Activated CD4-positive, alpha-beta T cell treated with anti-CD3 and anti-CD28 coated beads for 4 hours (primary cell): ENCODE measurements at regions not wholly inside any gene's neighbourhood (a gene's known extent, or its start where the extent isn't known, plus 50 kb on each side); places are given as distances from the start of the nearest gene placed in this dataset.
"Not testable (repeated sequence)": the region's sequence is repeated elsewhere in the genome, so short reads cannot be mapped to it uniquely, and the experiment has no call there.

Experiments used
- DNase-seq, 2 donors: peaks; one replicate each; pipeline ENCODE4 v3.0.0-alpha.2; 2020

DNA sequence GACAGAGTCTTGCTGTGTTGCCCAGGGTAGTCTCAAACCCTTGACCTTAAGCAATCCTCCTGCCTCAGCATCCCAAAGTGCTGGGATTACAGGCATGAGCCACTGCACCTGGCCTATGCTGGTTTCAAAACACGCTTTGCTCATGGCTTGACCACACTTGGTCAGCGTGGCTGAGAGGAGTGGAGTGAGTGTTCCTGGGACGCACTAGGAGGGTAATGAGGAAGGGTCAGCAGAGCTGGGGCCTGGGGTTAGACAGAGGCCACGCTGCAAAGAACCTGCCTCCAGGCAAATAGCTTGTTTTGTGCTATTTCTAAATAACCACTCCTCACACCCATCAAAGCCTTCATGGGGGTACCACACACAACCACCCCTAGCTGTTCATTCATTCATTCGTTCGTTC lies 77.9 kb upstream of the TOX2 start:
- DNase-seq, result no peak

DNA sequence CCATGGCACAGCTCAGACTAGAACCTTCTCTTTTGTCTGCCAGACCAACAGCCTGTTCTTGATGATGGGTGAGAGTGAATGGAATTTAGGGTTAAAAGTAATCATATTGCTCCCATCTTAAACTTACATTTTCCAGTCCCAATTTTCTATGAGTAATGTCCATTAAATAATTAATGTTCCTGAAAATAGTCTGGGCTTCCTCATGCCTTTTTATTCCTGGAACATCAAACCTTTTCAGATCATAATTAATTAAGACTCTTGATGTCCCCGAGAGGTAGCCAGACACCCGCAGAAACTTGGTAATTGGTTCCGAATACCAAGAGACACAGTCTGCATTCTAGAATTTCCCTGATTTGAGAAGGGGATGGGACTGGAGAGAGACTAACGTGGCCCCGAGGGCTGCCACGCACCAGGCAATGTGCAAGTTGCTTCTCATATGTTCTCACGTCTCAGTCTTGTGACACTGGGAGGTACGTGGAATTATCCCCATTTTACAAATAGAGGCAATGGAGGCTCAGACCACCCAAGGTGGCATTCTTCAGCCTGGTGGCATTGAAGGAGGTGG lies 78.6 kb upstream of the TOX2 start:
- DNase-seq, result no peak

DNA sequence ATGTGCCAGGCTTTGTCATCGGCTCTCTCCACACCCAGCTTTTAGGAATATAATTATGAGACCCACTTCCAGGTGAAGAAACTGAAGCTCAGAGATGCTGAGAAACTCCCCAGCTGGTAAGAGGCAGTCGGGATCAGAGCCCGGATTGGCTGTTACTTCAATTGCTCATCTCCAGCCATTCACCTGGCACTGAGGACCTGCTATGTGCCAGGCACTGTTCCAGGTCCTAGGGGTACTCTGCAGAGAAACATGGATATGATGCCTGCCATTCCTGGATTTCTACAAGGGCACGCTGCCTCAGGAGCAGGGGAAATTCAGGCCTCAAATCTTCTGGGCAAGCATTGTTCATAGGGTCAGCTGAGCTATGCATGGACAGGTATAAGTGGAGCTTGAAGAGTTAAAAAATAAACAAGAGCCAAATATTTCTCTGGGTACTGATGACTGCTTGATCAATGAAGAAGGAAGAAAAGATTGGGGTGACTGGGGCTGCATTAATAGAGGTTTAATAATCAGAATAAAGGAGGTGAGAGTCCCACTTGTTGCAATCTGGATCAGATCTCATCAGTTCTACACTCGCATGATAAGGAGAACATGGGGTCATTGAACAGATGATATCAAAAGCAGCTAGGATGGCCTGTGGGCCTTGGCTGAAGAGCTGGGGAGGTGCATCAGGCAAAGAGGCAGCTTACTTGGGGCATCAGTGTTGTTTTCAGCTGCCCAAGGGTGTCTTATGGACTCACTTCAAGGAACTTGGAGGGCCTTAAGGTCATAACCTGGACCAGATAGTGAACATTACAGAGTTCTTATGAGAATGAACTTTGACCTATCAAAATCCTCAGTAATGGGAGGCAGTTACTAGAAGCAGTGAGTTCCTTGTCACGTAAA lies 80.9 kb upstream of the TOX2 start:
- DNase-seq, result no peak

DNA sequence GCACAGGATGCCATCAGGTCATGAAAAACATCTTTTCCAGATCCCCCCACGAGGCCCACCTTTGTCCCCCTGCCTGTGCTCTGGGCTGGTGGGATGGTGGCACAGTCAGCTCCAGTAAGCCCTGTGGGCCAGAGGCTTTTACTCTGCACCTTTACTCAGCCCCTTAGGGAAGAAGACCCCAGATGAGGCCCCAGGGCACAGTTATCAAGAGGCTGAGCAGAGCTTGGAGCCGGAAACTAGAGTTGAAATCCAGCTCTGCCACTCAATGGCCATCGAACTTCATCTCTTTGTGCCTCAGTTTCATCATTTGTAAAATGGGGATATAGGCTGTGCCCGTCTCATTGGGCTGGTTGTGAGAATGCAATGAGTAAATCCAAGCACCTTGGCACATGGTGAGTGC lies 81.7 kb upstream of the TOX2 start:
- no peak for DNase-seq

DNA sequence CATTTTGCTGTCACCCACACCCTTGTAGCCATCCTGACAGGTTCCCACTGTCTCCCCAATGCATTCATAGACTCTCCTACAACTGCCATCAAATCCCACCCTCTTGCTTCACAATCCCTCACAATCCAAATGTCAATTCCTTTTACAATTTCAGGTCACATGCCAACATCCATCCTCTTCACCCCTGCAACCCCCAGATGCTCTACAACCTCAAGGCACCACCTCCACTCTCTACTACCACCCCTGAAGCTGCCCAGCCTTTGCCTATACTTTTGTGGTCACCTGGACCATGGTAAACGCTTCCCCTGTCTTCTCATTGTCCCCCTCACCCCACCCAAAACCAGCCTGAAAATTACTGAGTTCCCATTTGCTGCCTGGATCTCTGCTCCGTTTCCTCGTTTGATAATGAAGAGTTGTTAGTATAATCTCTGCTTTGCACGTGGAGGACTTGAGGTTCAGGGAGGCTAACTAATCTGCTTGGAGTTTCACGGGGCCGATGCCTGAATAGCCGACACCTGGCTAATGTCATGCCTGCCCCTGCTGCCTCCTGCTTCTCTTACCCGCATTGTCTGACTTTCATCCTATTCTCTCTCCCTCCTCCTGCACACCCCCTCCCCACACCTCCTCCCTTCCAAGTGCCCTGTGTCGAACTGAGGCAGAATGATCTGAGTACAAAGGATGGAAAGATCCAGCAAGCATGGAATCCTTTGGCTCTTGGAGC lies 82.4 kb upstream of the TOX2 start:
- no peak for DNase-seq

DNA sequence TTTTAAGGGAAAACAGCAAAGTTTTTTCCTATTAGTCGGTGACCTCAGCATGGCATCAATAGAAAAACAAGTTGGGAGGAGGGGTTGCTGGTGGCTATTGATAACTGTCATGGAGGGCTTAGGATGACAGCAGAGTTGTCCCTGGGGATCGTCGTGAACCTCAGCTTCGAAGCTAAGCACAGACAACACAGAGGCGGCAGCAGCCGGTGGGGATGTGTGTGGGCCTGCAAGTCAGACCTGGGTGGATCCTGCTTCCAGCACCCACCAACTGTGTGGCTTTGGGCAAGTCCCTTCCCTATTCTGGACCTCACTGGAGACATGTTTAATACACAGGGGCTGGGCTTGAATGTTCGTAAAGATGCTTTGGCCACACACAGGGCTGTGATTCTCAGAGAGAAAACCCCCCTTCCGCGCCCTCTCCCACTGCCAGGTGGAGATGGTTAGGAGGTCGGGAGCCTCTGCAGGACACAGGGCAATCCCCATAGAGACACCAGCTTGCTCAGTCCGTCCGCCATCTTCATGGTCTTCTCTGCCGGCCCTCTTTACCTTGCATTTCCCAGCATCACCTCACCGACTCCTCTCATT lies 83.1 kb upstream of the TOX2 start:
- no peak for DNase-seq

DNA sequence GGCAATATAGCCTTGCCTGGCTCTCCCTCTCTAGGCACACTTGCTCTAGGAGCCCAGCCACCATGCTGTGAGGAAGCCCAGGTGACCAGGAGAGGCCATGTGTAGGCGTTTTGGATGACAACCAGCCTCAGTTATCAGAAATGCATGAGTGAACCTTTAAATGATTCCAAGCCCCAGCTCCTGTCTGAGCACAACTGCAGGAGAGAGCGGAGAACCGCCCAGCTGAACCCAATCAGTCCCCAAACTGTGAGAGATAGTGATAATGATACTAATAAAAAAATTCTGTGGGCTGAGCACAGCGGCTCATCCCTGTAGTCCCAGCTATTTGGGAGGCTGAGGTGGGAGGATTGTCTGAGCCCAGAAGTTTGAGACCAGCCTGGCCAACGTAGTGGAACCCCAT lies 83.8 kb upstream of the TOX2 start:
- no peak for DNase-seq

DNA sequence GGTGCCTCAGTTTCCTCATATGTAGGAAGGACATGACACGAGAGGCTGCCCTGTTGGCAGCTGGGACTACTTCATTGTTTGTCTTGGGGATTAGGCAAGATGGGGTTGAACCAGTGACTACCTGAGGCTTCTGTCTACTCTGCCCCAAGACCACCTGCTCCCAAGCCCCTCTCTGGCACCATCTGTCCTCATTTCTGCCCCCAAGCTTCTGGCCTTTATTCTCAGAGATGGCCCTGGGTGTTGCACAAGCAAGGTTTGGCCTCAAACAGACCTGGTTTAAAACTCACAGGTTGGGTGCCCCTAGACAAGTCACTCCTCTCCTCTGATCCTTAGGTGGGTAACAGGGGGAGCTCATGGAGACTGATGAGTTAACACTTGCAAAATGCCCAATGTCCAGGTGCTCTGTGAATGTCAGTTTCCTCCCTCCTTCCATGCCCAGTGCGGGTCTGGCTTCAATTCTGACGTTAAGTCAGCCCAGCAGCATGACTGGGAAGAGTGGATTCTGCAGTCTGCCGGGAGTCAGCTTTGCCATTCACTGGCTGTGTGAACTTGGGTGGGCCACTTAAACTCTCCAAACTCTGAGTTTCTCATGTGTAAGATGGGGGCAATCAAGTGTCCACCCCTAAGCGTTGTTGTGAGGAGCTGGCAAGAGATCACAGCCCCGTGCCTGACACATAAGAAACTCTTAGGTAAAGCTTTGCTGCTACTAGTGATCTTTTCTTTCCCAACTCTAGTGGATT lies 84.5 kb upstream of the TOX2 start:
- no peak for DNase-seq

DNA sequence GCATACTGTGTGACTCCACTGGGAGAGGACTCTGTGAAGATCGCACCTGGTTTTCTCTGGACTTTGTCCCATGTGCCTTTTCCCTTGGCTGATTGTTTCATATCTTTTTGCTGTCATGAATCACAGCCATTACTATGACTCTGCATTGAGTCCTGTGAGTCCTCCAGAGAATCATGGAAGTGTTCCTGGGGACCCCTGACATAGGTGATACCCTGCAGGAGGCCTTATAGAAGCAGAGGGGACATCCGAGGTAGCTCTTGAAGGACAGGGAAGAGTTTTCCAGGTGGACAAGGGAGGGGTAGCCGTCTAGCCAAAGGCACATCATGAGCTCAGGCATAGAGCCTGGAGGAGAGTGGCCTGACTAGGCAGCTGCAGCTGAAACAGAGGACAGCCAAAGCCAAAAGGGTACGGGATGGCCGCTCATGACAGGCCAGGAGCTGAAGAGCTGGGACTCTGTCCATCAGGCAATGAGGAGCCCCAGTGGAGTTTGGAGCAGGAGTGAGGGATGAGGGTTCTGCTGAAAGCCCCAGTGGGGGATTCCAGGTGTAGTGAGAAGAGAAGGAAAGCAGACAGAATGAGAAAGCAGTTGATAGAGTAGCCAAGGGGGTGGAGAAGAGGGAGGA lies 86.6 kb upstream of the TOX2 start:
- DNase-seq, result no peak

DNA sequence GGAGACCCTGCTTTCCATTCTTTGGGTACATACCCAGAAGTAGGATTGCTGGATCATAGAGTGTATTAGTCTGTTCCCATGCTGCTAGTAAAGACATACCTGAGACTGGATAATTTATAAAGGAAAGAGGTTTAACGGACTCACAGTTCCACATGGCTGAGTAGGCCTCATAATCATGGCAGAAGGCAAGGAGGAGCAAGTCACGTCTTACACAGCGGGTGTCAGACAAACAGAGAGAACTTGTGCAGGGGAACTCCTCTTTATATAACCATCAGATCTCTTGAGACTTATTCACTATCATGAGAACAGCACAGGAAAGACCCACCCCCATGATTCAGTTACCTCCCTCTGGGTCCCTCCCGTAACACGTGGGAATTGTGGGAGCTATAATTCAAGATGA lies 87.7 kb upstream of the TOX2 start:
- DNase-seq, result not testable (repeated sequence)

DNA sequence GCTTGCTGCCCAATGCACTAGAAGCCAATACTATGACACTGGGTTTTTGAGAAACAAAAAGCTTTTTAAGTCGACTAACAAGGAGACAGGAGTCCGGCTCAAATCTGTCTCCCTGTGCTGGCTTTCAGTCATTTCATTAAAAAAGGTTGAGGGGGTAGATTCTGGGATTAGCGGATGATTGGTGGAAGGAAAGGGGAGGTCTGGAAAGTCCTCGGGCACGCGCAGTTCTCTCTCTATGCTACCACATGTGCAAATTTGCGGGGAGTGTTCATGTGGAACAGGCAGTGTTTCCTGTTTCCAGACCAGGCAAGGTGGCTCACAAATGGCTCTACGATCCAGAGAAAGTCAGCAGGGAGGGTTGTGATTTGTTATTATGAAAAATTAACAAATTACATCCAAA lies 89.1 kb upstream of the TOX2 start:
- no peak for DNase-seq

DNA sequence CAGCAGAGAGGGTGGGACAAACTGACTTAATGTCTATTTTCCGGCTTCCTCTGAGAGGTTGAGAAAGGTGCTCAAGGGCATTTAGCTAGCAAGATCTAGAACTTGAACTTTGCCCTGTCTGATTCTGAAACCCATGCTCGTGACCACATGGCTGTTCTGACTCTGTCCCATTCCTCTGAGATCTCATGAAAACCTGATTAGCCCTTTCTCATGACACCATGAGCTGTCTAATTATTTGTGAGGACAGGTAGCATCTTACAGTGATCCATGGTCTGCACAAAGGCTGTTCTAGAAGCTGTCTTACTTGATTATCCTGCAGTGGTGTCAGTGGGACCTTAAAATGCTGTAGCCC lies 89.6 kb upstream of the TOX2 start:
- DNase-seq, result no peak

DNA sequence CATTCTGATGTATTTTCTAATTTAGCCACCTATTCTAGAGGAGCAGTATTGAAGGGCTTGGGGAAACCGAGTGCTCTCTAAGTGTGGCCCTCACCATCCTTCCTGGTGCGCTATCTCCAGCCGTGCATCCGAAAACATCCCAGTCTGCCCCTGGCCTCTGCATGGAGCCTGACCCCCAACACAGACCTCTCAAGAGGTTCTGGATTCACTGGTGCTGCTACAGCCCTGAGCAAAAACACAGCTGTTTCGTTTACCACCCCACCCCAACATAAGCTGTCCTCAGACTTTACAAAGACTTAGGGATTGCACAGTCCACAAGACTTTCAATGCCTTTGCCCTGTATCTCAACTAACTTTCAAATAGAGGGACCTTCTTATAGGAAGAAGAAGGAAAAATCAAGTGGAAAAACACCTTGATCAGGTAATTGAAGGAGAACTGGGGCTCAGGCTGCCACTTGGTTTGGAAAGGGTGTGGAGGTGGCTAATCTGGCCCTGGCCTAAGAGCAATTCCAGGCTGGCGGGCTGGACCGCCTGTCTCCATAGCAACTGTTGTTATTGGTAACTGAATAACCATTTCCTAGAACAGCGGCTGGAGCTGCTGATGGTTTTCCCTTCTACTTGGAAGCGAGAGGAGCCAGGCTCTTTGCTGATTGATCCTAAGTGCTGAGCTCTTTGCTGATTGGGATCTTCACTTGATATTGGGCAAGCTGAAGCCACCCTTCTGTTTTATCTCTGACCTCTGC lies 90.2 kb upstream of the TOX2 start:
- no peak for DNase-seq

DNA sequence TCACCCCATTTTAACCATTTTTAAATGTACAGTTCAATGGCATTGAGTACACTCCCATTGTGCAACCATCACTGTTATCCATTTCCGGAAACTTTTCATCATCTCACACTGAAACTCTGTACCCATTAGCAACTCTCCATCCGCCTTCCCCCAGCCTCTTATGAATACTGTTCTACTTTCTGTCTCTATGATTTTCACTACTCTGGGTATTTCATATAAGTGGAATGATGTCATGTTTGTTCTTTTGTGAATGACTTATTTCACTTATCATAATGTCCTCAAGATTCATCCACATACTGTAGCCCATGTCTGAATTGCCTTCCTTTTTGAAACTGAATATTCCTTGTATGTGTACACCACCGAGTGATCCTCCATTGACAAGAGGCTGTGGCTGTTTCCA lies 92.9 kb upstream of the TOX2 start:
- no peak for DNase-seq

DNA sequence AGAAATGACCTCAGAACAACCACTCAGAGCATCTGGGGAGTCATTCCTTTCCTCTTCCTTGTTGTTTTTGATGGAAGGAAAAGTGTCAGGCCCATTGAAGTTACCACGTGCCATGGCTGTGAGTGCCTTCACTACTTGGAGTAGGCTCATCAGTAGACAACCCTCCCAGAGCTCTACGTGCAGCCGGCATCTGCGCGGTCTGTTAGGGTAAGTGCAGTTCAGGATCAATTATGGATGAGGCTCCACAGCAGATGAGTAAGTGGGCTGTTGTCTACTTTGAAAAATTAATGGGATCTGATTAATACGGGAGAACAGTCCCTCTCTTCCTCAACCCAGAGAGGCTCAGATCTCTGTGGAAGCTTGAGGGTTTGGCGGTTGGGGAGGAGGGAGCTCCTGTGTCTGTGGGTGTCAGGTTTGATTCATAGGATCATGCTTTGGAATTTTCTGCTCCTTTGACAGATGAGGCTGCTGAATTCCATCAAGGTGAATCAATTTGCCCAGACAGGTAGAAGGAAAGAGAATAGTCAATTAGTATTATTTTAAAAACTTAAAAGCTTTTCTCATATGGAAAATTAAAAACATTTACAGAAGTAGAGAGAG lies 93.8 kb upstream of the TOX2 start:
- DNase-seq, result no peak

DNA sequence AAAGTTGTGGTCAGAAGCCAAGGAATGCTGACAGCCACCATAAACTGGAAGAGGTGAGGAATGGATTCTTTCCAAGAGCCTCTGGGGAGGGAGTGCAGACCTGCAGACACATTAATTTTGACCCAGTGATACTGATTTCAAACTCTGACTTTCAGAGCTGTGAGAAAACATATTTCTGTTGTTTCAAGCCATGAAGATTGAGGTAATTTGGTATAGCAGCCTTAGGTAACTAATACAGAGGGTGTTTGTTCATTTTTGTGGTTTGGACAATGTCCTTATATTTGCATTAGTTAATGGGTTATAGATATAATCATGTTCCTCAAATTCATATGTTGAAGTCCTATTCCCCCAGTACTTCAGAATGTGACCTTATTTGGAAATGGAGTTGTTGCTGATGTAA lies 85.4 kb upstream of the GTSF1L start:
- no peak for DNase-seq

DNA sequence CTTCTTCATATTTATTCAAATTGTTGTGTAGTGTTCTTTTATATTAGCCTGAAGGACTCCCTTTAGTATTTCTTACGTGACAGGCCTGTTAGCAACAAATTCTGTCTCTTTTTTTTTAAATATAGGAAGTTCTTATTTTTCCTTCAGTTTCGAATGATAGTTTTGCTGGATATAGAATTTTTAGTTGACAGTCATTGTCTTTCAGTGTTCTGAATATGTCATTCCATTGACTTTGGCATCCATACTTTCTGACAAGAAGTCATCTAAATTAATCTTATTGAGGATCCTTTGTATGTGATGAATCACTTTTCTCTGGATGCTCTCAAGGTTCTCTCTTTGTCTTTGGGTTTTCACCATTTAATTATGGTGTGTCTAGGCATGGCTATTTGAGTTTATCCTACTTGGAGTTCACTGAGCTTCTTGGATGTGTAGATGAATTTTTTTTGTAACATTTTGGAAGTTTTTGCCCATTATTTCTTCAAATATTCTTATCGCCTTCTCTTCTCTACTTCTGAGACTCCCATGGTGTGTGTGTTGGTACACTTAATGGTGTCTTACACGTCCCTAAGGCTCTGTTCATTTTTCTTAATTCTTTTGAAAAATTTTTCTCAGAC lies 82.5 kb upstream of the GTSF1L start:
- DNase-seq, result no peak

DNA sequence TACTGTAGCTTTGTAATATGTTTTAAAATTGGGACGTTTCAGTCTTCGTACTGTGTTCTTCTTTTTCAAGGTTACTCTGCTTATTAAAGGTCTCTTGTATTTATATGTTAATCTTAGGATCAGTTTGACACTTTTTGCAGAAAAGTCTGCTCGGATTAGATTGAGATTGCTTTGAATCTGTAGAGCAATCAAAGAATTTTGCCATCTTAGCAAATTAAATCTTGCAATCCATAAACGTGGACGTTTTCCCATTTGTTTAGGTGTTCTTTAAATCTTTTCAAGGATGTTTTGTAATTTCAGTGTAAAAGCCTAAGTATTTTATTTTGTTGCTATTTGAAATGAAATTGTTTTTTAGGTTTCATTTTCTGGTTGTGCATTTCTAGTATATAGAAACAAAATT lies 78.0 kb upstream of the GTSF1L start:
- DNase-seq, result no peak

DNA sequence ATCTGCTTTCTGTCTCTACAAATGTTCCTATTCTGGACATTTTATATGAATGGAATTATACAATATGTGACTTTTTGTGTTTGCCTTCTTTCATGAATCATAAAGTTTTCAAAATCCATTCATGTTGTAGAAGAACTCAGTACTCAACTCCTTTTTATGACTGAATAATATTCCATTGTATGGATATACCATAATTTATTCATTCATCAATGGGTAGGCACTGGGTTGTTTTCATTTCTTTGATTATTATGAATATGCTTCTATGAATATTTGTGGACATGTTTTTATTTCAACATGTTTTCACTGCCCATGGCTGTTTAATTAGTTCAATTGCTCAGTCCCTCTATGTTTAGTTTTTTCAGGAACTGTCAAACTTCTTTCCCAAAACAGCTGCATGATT lies 76.5 kb upstream of the GTSF1L start:
- DNase-seq, result no peak

DNA sequence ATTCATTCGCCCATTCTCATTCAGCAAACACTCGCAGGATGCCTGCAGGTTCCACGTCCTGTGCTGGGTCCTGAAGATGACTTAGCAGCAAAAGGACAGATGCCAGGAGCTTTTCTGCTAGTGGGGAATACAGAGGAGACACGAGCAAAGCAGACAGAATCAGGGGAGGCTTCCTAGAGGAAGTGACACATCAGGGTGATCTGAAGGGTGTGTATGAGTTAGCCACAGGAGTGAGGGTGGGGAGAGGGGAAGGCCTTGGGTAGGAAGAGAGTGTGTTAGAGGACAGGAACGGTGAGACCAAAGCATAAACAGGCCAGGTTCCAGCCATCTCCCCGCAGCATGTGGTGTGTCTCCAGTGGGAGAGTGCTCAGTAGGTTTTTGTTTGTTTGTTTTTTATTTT lies 73.4 kb upstream of the GTSF1L start:
- DNase-seq, result no peak

DNA sequence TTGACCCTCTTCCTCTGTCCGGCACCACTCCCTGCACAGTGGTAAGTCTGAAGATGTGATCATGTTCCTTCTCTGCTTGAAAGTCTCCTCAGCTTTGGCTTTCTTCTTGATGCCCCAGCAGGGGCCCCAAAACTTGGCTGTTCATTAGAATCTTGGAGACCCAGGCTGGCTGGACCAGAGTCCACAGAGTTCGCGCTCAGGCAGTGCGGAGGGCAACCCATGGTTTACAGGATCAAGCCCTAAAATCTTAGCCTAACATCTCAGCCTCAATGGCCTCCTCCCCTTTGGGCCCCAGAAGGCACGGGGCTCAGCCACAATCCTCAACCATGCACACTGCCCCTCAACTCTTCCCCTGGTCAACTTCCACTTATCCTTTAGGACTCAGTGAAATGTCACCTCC lies 72.9 kb upstream of the GTSF1L start:
- DNase-seq, result no peak
